Neural crest cell (in vitro differentiated cells): ENCODE measurements at regions not wholly inside any gene's neighbourhood (a gene's known extent, or its start where the extent isn't known, plus 50 kb on each side); places are given as distances from the start of the nearest gene placed in this dataset.

Source experiments
- DNase-seq: peaks from one replicate; pipeline ENCODE4 v3.0.0; 2021; ENCODE audit warnings: low read depth, mixed read lengths, low spot score
- H3K27ac Mint-ChIP-seq: one replicate; pipeline ENCODE4 v1.8.0; 2021; ENCODE audit warnings: mild to moderate bottlenecking, mixed read lengths; ENCODE audit not compliant: unreplicated experiment
- H3K27me3 Mint-ChIP-seq: 2 replicates; pipeline ENCODE4 v1.8.0; 2021; ENCODE audit warnings: low read depth, mild to moderate bottlenecking, mixed read lengths
- H3K36me3 Mint-ChIP-seq: 2 replicates; pipeline ENCODE4 v1.8.0; 2021; ENCODE audit warnings: low read depth, mild to moderate bottlenecking, mixed read lengths
- H3K4me1 Mint-ChIP-seq: 2 replicates; pipeline ENCODE4 v1.8.0; 2021; ENCODE audit warnings: mixed read lengths
- H3K4me3 Mint-ChIP-seq: one replicate; pipeline ENCODE4 v1.8.0; 2021; ENCODE audit warnings: mild to moderate bottlenecking, mixed read lengths
- H3K9me3 Mint-ChIP-seq: 2 replicates; pipeline ENCODE4 v1.8.0; 2021; ENCODE audit warnings: mixed read lengths
- CTCF ChIP-seq: fragments of 200-600 bp; sonication (generic); conservative IDR thresholded peaks from 2 replicates; pipeline ENCODE4 v1.5.0; 2021; ENCODE audit warnings: antibody characterized with exemption, mild to moderate bottlenecking

GRCh38 chr5:28380167-28380566, 1341.8 kb upstream of the CDH9 start:
- DNase-seq: no peak
- no peaks in the 10 kb centered on the region for H3K27me3 Mint-ChIP-seq
- no peak overlapping the region for H3K27ac Mint-ChIP-seq
- no peaks in the 10 kb centered on the region for H3K4me1 Mint-ChIP-seq
- no peak overlapping the region for H3K4me3 Mint-ChIP-seq
- peaks cover 12% of the 10 kb centered on the region for H3K9me3 Mint-ChIP-seq
- H3K36me3 Mint-ChIP-seq: peaks cover 2% of the 10 kb centered on the region
- TF ChIP-seq CTCF: no peak

GRCh38 chr5:28374492-28374967, 1336.1 kb upstream of the CDH9 start:
- Mint-ChIP-seq H3K27me3 (no peaks in the 10 kb centered on the region), H3K4me1 (no peaks in the 10 kb centered on the region), H3K4me3 (no peak overlapping the region), H3K36me3 (peaks cover 2% of the 10 kb centered on the region), H3K27ac (no peak overlapping the region), H3K9me3 (peaks cover 11% of the 10 kb centered on the region)
- DNase-seq: no peak
- TF ChIP-seq CTCF: no peak

GRCh38 chr5:28370896-28371295, 1332.5 kb upstream of the CDH9 start:
- Mint-ChIP-seq H3K27me3 (no peaks in the 10 kb centered on the region), H3K27ac (no peak overlapping the region), H3K4me3 (no peak overlapping the region), H3K4me1 (no peaks in the 10 kb centered on the region), H3K9me3 (peaks cover 3% of the 10 kb centered on the region), H3K36me3 (no peaks in the 10 kb centered on the region)
- no peak for DNase-seq
- TF ChIP-seq CTCF: no peak

GRCh38 chr5:28369418-28369817, 1331.0 kb upstream of the CDH9 start:
- Mint-ChIP-seq H3K4me3 (no peak overlapping the region), H3K27ac (no peak overlapping the region), H3K36me3 (no peaks in the 10 kb centered on the region), H3K27me3 (no peaks in the 10 kb centered on the region), H3K9me3 (peaks cover 3% of the 10 kb centered on the region), H3K4me1 (no peaks in the 10 kb centered on the region)
- DNase-seq: no peak
- no peak for TF ChIP-seq CTCF

GRCh38 chr5:28355831-28356230, 1317.4 kb upstream of the CDH9 start:
- no peaks in the 10 kb centered on the region for H3K36me3 Mint-ChIP-seq
- TF ChIP-seq CTCF: no peak
- no peak for DNase-seq
- no peak overlapping the region for H3K27ac Mint-ChIP-seq
- H3K4me1 Mint-ChIP-seq: no peaks in the 10 kb centered on the region
- H3K9me3 Mint-ChIP-seq: peaks cover 15% of the 10 kb centered on the region
- H3K4me3 Mint-ChIP-seq: no peak overlapping the region
- no peaks in the 10 kb centered on the region for H3K27me3 Mint-ChIP-seq

- Mint-ChIP-seq H3K27ac (no peak overlapping the region), H3K9me3 (peaks cover 10% of the 10 kb centered on the region), H3K4me3 (no peak overlapping the region), H3K4me1 (no peaks in the 10 kb centered on the region), H3K27me3 (no peaks in the 10 kb centered on the region), H3K36me3 (no peaks in the 10 kb centered on the region)
- no peak for DNase-seq
- no peak for TF ChIP-seq CTCF
These were observed 1308.3 kb upstream of the CDH9 start for GRCh38 chr5:28346696-28347095.
